HG02840 (cell line): ENCODE measurements at regions not wholly inside any gene's neighbourhood (a gene's known extent, or its start where the extent isn't known, plus 50 kb on each side); places are given as distances from the start of the nearest gene placed in this dataset.
"Not testable (repeated sequence)": the region's sequence is repeated elsewhere in the genome, so short reads cannot be mapped to it uniquely, and the experiment has no call there.

Source experiments
- ATAC-seq: cut with Tn5 transposase; IDR thresholded peaks from one replicate; pipeline ENCODE4 v1.9.1; 2021; ENCODE audit warnings: mild to moderate bottlenecking, moderate library complexity, moderate number of reproducible peaks; ENCODE audit not compliant: unreplicated experiment, low FRiP score

DNA sequence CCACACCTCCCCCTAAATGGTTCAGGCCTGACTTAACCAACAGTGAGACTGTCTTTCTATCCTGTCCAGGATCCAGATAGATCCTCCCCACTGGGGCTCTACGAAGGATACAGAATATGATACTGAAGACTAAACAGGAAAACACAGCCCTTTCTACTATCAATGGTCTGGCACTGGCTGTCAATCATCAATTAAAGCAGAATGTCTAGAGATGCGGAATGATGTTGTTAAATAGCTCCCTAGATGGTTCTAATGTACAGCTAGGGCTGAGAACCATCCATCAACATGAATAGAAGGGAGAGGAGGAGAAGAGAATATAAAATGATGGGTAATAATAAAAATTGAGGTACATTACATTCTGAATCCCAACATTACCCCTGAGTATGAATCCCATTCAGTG lies 314.3 kb upstream of the CELF2 start:
- ATAC-seq = no peak

DNA sequence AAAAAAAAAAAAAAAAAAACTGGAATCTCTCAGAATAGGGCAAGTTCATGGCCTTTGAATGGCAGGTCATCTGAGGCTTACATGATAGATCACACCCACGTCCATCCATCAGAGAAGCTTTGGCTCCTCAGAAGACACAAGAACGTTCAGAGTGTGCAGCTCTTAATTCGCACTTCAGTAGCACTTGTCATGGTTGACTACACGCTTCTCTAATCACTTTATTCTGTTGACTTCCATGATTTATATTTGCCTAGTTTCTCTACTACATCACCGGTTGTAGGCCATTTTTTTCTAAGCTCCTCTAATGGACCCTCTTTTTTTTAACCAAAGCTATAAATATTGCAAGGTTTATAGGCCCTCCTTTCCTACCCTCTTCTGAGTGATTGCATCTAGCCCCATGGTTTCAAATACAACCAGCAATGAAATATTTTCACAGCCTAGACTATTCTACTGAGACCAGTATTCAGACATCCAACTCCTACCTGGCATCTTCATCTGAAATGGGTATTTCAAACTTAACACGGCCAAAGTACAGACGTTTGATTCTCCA lies 305.4 kb upstream of the CELF2 start:
- ATAC-seq = no peak

DNA sequence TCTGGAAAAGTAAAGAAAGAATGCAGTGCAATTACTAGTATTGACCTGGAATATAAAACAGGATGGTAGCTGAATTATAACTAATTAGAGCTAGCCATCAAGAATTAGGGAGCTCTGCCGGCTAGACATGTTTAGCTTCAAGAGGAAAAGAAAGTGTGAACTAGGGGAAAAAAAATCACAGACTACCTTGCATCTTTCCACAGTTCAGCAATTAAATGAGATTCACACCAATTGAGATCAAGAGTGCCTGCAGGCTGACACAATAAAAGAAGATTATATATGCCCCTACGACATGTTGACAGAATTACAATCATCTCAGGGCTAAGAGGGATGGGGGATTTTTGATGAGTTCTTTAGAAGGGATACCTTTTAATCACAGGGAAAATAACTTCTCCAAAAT lies 303.3 kb upstream of the CELF2 start:
- ATAC-seq = no peak

DNA sequence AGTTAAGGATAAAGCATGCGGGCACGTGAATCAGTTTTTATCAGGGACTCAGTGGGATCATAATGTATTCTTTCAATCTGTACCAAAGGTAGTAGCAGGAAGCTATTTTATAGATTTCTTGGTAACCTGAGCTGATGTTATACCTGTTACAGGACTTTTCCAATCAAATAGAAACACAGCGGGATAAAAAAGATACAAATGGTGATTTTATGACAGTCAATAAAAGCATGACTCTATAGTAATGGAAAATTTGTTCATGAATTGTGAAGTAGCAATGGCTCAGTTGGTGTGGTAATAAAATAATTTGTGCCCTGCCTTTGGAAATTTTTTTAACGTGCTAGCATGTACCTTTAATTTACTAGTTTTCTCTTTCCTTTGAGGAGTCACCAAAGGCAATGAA lies 300.7 kb upstream of the CELF2 start:
- no peak for ATAC-seq

DNA sequence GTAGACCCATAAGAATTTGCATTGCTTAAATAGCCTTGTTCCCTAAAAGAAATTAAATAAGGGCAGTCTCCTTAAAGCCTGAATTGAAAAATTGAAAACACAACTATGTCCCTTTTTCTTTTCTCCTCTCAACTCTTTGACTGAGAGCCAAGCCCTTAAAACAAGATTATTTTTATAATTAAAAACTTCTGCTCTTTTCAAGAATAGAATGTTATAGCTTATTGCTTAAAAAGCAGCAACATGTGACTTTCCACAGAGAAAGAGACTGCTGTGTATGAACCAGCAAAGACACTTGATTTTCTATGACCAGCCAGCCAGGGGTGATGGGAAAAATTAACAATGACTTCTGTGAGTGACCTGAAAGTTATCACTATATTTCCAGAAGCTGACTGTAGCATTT lies 295.2 kb upstream of the CELF2 start:
- no peak for ATAC-seq

DNA sequence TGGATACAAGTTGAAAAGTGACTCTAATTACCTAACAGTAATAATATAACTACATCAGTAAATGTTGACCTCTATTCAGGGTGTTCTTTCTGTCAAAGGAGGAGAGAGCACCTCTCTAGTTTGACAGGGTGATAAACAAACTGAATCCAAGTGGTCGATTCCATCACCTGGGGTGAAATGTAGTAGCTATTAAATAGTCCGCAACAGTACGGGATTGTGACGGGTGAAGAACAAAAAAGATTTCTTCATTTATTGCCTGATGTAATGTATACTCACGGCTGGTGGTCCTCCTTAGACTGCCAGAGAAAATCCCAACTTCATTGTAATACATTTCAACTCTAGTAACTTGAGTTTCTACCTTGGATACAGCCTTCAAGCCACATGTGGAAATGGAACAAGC lies 292.5 kb upstream of the CELF2 start:
- no peak for ATAC-seq

DNA sequence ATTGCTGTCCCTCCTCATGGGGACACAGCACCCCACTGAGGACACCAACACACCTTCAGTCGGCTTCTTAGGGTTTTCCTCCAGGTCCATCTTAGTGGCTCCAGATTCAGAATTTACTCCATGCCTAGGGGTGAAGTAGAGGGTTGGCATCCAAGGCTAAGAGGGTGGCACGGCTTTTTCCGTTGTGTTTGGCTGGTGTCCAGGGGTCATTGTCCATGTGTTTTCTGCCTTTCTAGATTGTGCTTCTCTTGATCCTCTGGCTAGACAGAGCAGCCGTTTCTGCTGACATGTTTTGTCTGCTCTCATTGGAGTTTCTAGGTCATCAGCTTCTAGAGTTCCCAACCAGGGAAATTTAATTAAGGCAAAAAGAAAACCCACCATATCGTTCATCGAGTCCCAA lies 291.6 kb upstream of the CELF2 start:
- no peak for ATAC-seq

DNA sequence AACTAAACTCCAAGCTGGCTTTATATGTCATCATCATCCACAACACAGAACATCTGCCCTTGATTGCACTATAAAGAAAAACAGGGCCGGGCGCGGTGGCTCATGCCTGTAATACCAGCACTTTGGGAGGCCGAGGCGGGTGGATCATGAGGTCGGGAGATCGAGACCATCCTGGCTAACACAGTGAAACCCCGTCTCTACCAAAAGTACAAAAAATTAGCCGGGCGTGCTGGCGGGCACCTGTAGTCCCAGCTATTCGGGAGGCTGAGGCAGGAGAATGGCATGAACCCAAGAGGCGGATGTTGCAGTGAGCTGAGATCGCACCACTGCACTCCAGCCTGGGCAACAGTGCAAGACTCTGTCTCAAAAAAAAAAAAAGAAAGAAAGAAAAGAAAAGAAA lies 290.3 kb upstream of the CELF2 start:
- not testable (repeated sequence) for ATAC-seq

DNA sequence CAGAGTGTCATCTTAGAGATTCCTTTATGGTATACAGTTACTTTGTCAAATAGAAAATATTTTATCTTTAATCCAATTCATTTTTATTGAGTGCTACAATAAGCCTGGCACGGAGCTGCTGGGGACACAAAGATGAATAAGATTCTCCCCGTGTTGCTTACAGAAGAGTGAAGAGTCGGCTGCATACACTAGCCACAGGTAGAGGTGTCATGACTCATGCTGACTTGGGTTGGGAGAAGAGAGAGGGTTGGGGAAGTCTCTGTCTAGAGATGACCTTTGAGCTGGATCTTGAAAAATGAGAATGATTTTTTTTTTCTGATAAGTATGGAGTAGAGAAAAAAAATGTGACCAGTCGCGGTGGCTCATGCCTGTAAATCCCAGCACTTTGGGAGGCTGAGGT lies 289.9 kb upstream of the CELF2 start:
- no peak for ATAC-seq

DNA sequence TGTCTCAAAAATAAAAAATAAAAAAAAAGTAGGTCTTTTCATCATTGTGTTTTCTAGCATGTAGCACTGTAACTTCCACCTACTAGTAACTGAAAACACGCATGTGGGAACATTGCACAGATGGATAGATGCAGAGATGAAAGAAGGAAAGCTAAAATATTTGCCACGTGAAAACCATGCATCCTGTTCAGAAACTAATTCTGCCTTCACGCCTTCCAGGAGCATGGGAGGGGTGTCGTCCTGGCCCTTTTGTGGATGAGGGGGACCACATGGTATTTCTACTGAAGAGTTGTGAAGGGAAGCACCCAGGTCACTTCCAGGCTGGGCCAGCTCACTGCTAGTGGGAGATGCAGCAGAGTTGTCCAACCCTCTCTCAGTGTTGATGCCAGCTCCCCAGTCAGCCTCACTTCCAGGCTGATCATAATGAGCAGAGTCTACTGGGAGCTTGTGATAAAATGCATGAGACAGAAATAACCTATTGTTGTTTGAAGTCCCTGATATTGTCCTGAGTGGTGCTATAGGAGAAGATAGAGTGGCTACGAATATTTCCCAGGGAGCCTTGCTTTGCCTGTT lies 287.1 kb upstream of the CELF2 start:
- ATAC-seq = no peak

DNA sequence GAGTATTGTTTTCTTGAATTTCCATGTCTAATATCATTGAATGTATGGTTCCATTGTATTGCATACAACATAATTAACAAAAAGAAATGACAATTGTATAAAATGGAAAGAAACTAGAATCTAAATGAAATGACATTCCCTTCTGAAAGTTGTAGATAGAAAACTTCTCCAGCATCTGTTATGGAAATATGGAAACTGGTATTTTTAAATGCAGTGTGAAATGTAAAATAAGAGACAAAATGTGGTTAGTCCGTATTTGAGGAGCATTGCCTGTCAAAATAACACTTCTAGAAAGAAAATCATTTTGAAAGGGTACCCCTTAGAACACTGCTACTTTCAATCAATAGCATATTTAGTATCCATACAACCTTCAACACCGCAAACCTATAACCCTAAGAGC lies 286.3 kb upstream of the CELF2 start:
- no peak for ATAC-seq

DNA sequence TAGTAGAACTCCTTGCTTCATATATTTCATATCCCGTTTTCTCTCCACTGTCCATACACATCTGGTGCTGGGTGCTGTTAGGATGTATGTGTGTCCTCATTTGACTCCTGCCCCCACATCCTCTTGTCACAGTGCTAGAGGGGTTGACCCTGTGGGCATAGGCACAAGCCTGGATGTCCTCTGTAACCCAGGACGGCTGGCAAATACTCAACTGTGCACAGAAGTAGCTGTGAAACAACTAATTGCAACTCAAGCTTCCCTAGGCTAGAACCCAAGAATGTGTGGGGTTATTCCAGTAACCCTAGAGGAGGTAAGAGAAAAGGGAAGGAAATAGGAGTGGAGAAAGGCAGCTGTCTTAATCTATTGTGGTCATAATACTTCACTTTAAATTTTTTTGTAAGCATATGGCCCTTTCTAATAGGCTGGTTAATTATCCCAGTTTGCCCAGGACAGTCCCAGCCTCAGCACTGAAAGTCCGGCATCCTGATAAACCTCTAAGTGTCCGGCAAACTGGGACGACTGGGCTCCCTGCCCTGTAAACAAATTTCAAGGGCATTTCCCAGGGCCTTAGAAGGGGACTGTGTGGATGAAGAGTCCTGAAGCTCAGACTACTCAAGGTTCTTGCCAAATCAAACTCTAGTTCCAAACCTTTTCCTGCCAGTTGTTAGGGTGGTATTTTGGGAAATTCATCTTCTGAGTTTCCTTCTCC lies 283.2 kb upstream of the CELF2 start:
- no peak for ATAC-seq

DNA sequence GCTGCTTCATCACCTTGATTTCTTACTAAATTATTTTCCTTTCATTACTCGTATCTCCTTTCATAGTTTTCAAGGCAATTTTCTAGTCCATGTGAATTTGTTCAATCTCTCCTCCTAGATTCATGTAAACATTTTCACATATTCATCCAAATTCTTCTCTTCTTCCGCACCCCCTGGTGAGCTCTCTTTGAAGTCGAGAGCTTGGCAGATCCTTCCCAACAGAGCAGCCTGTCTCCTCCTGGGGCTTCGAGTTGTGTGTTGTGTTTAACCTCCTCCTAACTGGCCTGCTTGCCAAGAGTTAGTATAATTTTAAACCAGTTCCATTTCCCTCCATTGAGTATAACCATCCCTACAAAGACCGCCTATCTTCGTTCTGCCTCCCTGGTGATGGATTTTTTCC lies 272.4 kb upstream of the CELF2 start:
- ATAC-seq = no peak

DNA sequence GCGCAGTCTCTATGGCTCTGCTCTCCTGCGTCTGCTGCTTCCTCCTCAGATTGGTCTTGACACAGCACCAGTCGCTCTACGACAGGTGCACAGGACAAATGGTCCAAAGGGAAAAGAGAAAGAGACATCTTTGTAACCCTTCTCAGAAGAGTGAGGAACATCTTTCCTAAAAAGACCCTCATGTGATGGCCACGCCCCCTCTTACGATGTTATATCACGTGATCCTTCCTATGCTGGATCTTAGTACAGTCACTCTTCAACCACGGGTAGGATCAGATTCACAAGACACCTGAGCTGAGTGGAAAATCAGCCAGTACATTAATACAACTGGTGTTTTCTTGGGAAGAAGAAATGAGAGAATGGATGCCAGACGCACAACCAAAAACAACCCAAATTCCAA lies 262.2 kb upstream of the CELF2 start:
- ATAC-seq = no peak

DNA sequence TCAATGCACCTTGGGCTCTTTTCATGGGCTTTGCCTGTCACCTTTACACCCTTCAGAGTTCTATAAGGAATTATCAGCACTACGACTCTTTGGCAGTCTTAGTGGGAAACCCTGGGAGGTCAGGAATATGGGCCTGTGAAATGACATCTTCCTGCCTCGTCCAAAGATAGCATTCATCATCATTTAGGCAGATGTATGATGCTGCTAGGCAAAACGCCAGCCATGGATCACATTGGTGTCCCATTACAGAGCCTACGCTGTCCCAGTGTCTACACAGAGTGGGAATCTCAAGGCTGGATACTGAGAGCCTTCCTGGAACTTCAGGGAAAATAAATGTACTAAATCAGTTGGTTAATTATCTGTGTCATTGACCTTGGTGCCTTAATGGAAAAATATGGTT lies 259.4 kb upstream of the CELF2 start:
- ATAC-seq = no peak

DNA sequence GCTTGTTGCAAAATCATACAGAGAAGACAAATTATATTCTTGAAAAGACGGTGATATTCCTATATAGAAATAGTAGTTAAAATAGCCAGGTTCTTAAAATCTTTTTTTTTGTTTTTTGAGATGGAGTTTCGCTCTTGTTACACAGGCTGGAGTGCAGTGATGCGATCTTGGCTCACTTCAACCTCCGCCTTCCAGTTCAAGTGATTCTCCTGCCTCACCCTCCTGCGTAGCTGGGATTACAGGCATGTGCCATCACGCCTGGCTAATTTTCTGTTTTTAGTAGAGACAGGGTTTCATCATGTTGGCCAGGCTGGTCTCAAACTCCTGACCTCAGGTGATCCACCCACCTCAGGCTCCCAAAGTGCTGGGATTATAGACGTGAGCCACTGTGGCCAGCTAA lies 257.9 kb upstream of the CELF2 start:
- not testable (repeated sequence) for ATAC-seq

DNA sequence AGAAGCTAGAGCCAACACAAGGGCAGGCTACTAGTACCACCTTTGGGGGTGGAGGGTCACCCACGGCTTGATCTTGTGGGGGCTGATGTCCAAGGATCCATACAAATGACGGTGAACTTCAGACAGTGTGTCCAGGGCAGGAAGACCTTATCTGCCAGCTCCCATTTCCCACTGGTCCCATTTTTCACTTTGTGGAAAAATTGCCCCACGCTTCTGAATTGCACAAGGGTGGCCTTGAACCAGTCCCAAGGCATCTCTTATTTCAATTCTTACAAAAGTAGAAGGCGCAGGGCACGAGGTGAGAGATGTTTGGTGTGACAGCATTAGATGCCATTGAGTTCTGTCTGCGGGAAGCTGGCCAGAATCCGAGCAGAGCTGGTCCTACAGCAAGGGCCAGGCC lies 252.7 kb upstream of the CELF2 start:
- ATAC-seq = no peak

DNA sequence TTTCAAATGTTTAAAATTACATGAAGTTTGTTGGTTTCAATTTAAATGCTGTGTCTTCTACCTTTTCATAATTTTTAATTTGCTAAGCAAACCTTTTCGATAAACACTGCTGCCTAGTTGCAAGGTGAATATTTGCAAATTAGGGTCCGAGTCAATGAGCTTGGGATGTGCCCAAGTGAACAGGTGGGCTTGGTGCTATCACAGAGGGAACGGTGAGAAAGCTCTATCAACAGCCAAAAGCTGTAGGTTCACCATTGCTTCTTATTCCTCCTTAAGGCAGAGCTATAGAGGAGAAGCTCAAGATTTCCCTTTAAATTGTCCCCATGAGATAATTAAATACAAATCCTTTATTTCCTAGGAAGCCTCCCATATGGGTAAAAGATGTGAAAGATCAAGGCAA lies 245.3 kb upstream of the CELF2 start:
- ATAC-seq = no peak

DNA sequence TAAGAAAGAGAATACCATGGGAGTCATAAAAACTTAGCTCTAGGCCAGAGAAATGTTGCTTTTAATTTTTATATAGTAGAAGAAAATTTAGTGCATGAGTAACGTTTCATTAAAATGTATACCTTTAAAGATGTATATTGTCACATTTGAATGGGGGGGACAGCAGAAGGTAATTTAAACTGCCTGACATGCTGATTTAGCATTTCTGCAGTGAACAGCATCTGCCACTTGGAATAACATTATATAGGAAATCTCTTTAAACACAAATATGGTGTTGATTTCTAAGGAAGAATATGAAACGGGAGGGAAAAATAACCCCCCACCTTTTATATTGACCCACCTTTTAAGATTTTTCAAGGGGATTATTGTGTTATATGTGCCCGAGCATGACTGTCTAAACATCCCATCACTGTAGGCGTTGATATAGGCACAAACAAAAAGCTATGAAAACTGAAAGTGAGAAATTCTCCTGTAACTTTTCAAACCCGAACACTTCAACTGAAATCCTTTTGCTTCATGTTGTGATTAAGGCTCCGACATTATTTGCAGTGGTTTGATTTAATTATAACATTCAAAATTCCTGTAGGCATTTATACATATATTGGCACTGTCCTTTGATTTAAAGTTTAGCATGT lies 244.7 kb upstream of the CELF2 start:
- ATAC-seq = no peak

DNA sequence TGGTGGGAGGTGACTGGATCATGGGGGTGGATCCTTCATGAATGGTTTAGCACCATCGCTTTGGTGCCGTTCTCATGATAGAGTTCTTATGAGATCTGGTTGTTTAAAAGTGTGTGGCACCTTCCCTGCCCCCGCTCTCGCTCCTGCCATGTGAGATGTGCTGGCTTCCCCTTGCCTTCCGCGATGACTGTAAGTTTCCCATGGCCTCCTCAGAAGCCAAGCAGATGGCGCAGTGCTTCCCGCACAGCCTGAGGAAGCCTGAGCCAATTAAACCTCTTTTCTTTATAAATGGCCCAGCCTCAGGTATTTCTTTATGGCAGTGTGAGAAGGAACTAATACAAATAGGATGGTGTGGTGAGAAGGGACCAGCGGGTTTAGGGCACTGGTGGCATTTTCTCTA lies 243.3 kb upstream of the CELF2 start:
- no peak for ATAC-seq

DNA sequence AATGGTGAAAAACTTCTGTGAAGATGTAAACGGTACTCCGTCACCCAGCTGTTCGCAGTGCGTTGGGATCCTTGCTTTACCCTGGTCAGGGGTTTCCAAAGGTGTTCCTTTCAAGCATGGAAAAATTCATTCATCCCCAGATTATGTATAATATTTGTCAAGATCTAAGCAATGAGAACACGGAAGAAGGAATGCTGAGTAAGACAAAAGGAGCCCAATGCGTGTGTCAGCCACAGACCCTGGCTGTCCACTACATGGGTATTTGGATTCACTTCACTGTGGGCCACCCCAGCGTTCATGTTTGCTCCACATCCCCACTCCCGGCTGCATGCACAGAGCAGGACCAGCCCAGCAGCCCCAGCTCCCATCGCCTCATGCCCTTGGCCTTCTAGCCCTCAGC lies 241.3 kb upstream of the CELF2 start:
- no peak for ATAC-seq

DNA sequence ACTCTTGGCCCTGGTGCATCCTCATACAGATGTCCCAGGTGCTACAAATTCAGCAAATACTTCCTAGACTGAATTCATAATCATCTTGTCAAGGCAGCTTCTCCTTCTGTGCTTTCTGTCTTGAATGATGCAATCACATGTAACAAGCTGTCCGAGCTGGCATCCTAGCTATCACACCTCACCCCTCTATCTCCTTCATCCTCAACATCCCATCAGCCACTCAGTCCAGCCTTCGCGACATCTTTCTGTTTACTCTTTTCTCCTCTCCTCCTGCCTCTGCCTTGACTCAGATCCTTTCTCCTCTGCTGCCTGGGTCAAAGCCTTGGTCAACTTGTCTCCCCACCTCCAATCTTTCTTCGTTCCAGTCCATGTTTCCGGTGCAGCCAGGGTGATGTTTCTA lies 240.4 kb upstream of the CELF2 start:
- no peak for ATAC-seq
